Liver (tissue), 8 donors: ENCODE measurements at regions not wholly inside any gene's neighbourhood (a gene's known extent, or its start where the extent isn't known, plus 50 kb on each side); places are given as distances from the start of the nearest gene placed in this dataset.

Source experiments
- DNase-seq: peaks from one replicate; pipeline ENCODE4 v3.0.0-alpha.2; 2017; ENCODE audit warnings: low spot score
- H3K27ac ChIP-seq, 2 donors: one replicate each; pipeline ENCODE4 v1.7.0; 2013; ENCODE audit warnings: inconsistent platforms in 2 of 2, low read length in 2 of 2, control low read depth in 1 of 2, low read depth in 1 of 2, mild to moderate bottlenecking in 1 of 2
- H3K27me3 ChIP-seq, 4 donors: one replicate each; pipeline versions ENCODE4 v1.6.1 to v1.7.0; 2013; ENCODE audit warnings: low read length in 3 of 4, inconsistent platforms in 1 of 4, mild to moderate bottlenecking in 1 of 4, moderate library complexity in 1 of 4; ENCODE audit not compliant: control insufficient read depth in 4 of 4, insufficient read depth in 4 of 4
- H3K36me3 ChIP-seq, 4 donors: one replicate each; pipeline versions ENCODE4 v1.6.1 to v1.7.0; 2013; ENCODE audit warnings: low read length in 3 of 4, mild to moderate bottlenecking in 3 of 4, low read depth in 1 of 4, moderate library complexity in 1 of 4; ENCODE audit not compliant: control insufficient read depth in 4 of 4, insufficient read depth in 3 of 4
- H3K4me1 ChIP-seq, 4 donors: one replicate each; pipeline versions ENCODE4 v1.6.1 to v1.7.0; 2013; ENCODE audit warnings: low read length in 3 of 4, mild to moderate bottlenecking in 3 of 4, moderate library complexity in 1 of 4; ENCODE audit not compliant: control insufficient read depth in 4 of 4, insufficient read depth in 4 of 4
- H3K4me3 ChIP-seq, 3 donors: one replicate each; pipeline versions ENCODE4 v1.6.1 to v1.7.0; 2013; ENCODE audit warnings: low read length in 3 of 3, control low read depth in 1 of 3, low read depth in 1 of 3, mild to moderate bottlenecking in 1 of 3
- H3K9ac ChIP-seq, 2 donors: one replicate each; pipeline ENCODE4 v1.7.0; 2013; ENCODE audit warnings: low read length in 2 of 2, mild to moderate bottlenecking in 2 of 2, moderate library complexity in 2 of 2, control low read depth in 1 of 2, low read depth in 1 of 2
- H3K9me3 ChIP-seq, 4 donors: one replicate each; pipeline versions ENCODE4 v1.6.1 to v1.7.0; 2013; ENCODE audit warnings: low read length in 3 of 4; ENCODE audit not compliant: control insufficient read depth in 4 of 4
- EGR1 ChIP-seq, 2 donors: IDR thresholded peaks; 2 replicates each; pipeline ENCODE4 v1.6.1; 2016 to 2018; ENCODE audit warnings: antibody characterized with exemption in 2 of 2, low read depth in 2 of 2
- FOXA2 ChIP-seq: IDR thresholded peaks from 2 replicates; pipeline ENCODE4 v1.6.1; 2016; ENCODE audit warnings: antibody characterized with exemption
- GABPA ChIP-seq, 2 donors: IDR thresholded peaks in 1 of 2; conservative IDR thresholded peaks in 1 of 2; 2 replicates each; pipeline ENCODE4 v1.6.1; 2016; ENCODE audit warnings: antibody characterized with exemption in 2 of 2, mild to moderate bottlenecking in 1 of 2, moderate library complexity in 1 of 2
- HNF4A ChIP-seq, 2 donors: conservative IDR thresholded peaks; 2 replicates each; pipeline ENCODE4 v1.6.1; 2016; ENCODE audit warnings: antibody characterized with exemption in 2 of 2, mild to moderate bottlenecking in 2 of 2
- HNF4G ChIP-seq: IDR thresholded peaks from 2 replicates; pipeline ENCODE4 v1.6.1; 2016; ENCODE audit warnings: antibody characterized with exemption
- JUND ChIP-seq, 2 donors: IDR thresholded peaks; 2 replicates each; pipeline ENCODE4 v1.6.1; 2016; ENCODE audit warnings: antibody characterized with exemption in 2 of 2
- NR2F2 ChIP-seq: IDR thresholded peaks from 2 replicates; pipeline ENCODE4 v1.6.1; 2016; ENCODE audit warnings: antibody characterized with exemption
- RXRA ChIP-seq, 2 donors: IDR thresholded peaks; 2 replicates each; pipeline ENCODE4 v1.6.1; 2017 to 2018; ENCODE audit warnings: antibody characterized with exemption in 2 of 2, mild to moderate bottlenecking in 1 of 2
- SP1 ChIP-seq: IDR thresholded peaks from 2 replicates; pipeline ENCODE4 v1.6.1; 2018; ENCODE audit warnings: antibody characterized with exemption, mild to moderate bottlenecking
- TAF1 ChIP-seq: conservative IDR thresholded peaks from 2 replicates; pipeline ENCODE4 v1.6.1; 2016; ENCODE audit warnings: antibody characterized with exemption, mild to moderate bottlenecking
- WGBS: extraction: QIAGEN DNeasy Blood & Tissue Kit; methylation state at CpG from one replicate; pipeline ENCODE4 v1.1.7; 2013; 5-methylcytosine and 5-hydroxymethylcytosine counted together
- TF ChIP-seq, protein P1 (sequence below): IDR thresholded peaks from 2 replicates; pipeline ENCODE4 v1.6.1; 2016; ENCODE audit warnings: antibody characterized with exemption
- TF ChIP-seq, protein P2 (sequence below): IDR thresholded peaks from 2 replicates; pipeline ENCODE4 v1.6.1; 2016; ENCODE audit warnings: antibody characterized with exemption
- TF ChIP-seq, protein P3 (sequence below): IDR thresholded peaks from 2 replicates; pipeline ENCODE4 v1.6.1; 2016; ENCODE audit warnings: antibody characterized with exemption
- TF ChIP-seq, protein P4 (sequence below): fragments of 150-350 bp; IDR thresholded peaks from 2 replicates; pipeline ENCODE4 v1.5.1; 2017; ENCODE audit warnings: improper control_type of control experiment, low read depth, low read length; ENCODE audit not compliant: missing input control
- TF ChIP-seq, protein P5 (sequence below): IDR thresholded peaks from 2 replicates; pipeline ENCODE4 v1.6.1; 2016; ENCODE audit warnings: antibody characterized with exemption, mild to moderate bottlenecking
- donor health status: healthy.
- donor health status: healthy.
- donor health status: healthy.
- donor health status: healthy.
- donor health status: healthy.

DNA sequence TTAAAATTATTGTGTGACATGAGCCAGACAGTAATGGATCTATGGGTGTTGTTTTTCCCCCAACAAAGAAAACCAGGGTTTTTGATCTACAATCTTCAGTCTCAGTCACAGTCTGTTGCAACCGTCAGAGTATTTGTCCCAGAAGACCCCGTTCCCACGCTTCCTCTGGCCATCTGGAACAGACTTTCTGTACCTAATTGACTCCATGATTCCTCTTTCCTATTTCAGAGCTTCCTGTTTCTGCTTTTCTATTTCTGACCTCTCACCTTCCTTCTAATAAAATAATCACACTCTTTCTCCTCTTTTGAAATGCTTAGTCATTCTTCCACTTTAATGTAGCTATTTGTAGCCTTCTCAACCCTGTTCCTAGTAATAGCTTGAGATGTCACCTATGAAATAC lies 1044.8 kb downstream of the DTWD2 start (continued):
- TF ChIP-seq, protein P1, sequence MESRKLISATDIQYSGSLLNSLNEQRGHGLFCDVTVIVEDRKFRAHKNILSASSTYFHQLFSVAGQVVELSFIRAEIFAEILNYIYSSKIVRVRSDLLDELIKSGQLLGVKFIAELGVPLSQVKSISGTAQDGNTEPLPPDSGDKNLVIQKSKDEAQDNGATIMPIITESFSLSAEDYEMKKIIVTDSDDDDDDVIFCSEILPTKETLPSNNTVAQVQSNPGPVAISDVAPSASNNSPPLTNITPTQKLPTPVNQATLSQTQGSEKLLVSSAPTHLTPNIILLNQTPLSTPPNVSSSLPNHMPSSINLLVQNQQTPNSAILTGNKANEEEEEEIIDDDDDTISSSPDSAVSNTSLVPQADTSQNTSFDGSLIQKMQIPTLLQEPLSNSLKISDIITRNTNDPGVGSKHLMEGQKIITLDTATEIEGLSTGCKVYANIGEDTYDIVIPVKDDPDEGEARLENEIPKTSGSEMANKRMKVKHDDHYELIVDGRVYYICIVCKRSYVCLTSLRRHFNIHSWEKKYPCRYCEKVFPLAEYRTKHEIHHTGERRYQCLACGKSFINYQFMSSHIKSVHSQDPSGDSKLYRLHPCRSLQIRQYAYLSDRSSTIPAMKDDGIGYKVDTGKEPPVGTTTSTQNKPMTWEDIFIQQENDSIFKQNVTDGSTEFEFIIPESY: no peak
- no peak for TF ChIP-seq HNF4A (conservative IDR thresholded peaks at IDR 0.05)
- TF ChIP-seq FOXA2: no peak
- TF ChIP-seq GABPA (IDR thresholded peaks at IDR 0.05 in 1 of 2, conservative IDR thresholded peaks at IDR 0.05 in 1 of 2): no peak
- no peak for TF ChIP-seq SP1

DNA sequence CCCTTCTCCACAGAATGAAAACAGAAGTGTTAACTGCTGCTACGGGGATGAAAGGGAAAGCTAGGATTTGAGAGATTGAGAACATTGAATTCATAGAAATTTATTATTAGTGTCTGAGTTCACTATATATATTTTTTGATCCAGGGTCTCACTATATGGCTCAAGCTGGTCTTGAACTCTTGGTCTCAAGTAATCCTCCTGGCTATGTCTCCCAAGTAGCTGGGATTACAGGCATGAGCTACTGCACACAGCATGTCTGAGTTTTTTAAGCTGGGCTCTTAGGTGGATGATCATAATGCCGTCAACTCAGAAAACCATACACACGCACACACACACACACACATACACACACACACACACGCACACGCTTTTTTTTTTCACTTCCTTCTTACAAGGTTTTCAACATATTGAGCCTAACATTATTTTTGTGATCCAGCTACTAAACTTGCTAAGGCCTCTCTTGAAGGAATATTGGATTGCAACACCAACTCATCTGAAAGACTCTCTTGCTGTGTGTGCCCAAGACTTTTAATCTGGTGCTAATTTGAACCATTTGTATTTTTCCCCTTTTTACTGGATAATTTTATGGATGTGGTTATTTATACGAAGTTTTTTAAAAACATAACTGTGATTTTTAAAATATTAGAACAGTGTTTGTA lies 1045.4 kb downstream of the DTWD2 start:
- Histone ChIP-seq H3K27me3 (no peaks in the 10 kb centered on the region), H3K36me3 (no peaks in the 10 kb centered on the region), H3K27ac (no peak overlapping the region), H3K4me3 (no peak overlapping the region), H3K9me3 (peaks cover 4 to 25% (median 10%) of the 10 kb centered on the region in 4 donors), H3K4me1 (no peaks in the 10 kb centered on the region), H3K9ac (no peak overlapping the region)
- no peak for DNase-seq
- 74% methylated on average over 6 of the region's 6 CpGs for WGBS
- no peak for TF ChIP-seq HNF4G
- TF ChIP-seq, protein P2, sequence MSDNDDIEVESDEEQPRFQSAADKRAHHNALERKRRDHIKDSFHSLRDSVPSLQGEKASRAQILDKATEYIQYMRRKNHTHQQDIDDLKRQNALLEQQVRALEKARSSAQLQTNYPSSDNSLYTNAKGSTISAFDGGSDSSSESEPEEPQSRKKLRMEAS: no peak

DNA sequence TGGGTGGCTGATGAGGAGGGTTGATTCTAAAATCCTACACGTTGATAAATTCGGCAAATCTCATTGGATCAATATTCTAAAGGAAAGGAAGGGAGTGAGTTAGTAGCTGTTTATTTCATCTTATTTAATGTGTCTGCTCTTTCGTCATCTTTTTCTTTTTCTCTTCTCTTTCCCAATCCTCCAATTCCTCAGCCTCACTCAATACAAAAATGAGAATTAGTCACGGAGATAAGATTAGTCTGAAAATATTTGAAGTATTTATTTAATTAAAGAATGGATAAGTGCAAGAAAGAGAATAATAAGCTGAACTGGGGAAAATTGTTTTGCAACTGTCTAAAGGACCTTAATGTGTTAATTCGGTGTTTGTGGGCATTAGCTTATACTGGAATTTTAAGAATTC lies 1095.1 kb downstream of the DTWD2 start:
- Histone ChIP-seq H3K27me3 (peaks cover 0 to 2% (median 0%) of the 10 kb centered on the region in 4 donors), H3K4me3 (no peak overlapping the region), H3K27ac (no peak overlapping the region), H3K9me3 (no peaks in the 10 kb centered on the region), H3K4me1 (no peaks in the 10 kb centered on the region), H3K36me3 (no peaks in the 10 kb centered on the region), H3K9ac (no peak overlapping the region)
- no peak for DNase-seq
- WGBS: 79% methylated on average over 5 of the region's 5 CpGs
- TF ChIP-seq RXRA (IDR thresholded peaks at IDR 0.05) (no peak), NR2F2 (no peak), HNF4A (conservative IDR thresholded peaks at IDR 0.05) (no peak)
- TF ChIP-seq, protein P3, sequence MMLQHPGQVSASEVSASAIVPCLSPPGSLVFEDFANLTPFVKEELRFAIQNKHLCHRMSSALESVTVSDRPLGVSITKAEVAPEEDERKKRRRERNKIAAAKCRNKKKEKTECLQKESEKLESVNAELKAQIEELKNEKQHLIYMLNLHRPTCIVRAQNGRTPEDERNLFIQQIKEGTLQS: no peak
- TF ChIP-seq, protein P2: no peak

DNA sequence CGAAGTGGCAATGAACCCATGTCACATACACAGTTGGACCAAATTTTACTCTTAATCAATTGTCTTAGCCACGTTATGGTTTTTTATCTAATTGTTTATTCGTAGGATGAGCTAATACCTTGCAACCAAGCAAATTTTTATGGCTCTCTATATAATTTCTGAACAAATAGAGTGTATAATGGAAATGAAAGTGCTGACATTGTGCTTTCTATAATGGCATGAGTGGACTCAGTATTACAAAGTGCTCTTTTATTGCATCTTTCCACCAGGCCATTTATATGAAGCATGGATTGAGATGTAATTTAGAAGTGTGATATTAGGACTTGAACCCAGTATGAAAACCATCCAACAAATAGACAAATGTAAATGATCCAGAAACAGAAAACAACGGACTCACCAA lies 1096.0 kb downstream of the DTWD2 start:
- Histone ChIP-seq H3K4me3 (no peak overlapping the region), H3K9ac (no peak overlapping the region), H3K27ac (no peak overlapping the region), H3K36me3 (no peaks in the 10 kb centered on the region), H3K4me1 (no peaks in the 10 kb centered on the region), H3K9me3 (no peaks in the 10 kb centered on the region), H3K27me3 (peaks cover 0 to 2% (median 0%) of the 10 kb centered on the region in 4 donors)
- DNase-seq: no peak
- WGBS: 77% methylated on average over 4 of the region's 4 CpGs
- TF ChIP-seq, protein P4, sequence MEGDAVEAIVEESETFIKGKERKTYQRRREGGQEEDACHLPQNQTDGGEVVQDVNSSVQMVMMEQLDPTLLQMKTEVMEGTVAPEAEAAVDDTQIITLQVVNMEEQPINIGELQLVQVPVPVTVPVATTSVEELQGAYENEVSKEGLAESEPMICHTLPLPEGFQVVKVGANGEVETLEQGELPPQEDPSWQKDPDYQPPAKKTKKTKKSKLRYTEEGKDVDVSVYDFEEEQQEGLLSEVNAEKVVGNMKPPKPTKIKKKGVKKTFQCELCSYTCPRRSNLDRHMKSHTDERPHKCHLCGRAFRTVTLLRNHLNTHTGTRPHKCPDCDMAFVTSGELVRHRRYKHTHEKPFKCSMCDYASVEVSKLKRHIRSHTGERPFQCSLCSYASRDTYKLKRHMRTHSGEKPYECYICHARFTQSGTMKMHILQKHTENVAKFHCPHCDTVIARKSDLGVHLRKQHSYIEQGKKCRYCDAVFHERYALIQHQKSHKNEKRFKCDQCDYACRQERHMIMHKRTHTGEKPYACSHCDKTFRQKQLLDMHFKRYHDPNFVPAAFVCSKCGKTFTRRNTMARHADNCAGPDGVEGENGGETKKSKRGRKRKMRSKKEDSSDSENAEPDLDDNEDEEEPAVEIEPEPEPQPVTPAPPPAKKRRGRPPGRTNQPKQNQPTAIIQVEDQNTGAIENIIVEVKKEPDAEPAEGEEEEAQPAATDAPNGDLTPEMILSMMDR: no peak
- TF ChIP-seq, protein P5, sequence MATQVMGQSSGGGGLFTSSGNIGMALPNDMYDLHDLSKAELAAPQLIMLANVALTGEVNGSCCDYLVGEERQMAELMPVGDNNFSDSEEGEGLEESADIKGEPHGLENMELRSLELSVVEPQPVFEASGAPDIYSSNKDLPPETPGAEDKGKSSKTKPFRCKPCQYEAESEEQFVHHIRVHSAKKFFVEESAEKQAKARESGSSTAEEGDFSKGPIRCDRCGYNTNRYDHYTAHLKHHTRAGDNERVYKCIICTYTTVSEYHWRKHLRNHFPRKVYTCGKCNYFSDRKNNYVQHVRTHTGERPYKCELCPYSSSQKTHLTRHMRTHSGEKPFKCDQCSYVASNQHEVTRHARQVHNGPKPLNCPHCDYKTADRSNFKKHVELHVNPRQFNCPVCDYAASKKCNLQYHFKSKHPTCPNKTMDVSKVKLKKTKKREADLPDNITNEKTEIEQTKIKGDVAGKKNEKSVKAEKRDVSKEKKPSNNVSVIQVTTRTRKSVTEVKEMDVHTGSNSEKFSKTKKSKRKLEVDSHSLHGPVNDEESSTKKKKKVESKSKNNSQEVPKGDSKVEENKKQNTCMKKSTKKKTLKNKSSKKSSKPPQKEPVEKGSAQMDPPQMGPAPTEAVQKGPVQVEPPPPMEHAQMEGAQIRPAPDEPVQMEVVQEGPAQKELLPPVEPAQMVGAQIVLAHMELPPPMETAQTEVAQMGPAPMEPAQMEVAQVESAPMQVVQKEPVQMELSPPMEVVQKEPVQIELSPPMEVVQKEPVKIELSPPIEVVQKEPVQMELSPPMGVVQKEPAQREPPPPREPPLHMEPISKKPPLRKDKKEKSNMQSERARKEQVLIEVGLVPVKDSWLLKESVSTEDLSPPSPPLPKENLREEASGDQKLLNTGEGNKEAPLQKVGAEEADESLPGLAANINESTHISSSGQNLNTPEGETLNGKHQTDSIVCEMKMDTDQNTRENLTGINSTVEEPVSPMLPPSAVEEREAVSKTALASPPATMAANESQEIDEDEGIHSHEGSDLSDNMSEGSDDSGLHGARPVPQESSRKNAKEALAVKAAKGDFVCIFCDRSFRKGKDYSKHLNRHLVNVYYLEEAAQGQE: no peak
- no peak for TF ChIP-seq NR2F2
- TF ChIP-seq TAF1: no peak
- TF ChIP-seq FOXA2: no peak
- TF ChIP-seq, protein P1: no peak
- no peak for TF ChIP-seq SP1
- no peak for TF ChIP-seq EGR1 (IDR thresholded peaks at IDR 0.05; ENCODE audit: low read depth in 2 of 2)
- TF ChIP-seq JUND (IDR thresholded peaks at IDR 0.05): no peak
